Neuronal stem cell (in vitro differentiated cells): ENCODE measurements at regions not wholly inside any gene's neighbourhood (a gene's known extent, or its start where the extent isn't known, plus 50 kb on each side); places are given as distances from the start of the nearest gene placed in this dataset.

Experiments used
- DNase-seq: peaks from one replicate; pipeline ENCODE4 v3.0.0-alpha.2; 2013; ENCODE audit warnings: low spot score
- H2AFZ ChIP-seq: one replicate; pipeline ENCODE4 v1.6.1; 2013; ENCODE audit warnings: mild to moderate bottlenecking, low read length, inconsistent platforms
- H2AK5ac ChIP-seq: 2 replicates; pipeline ENCODE4 v1.6.1; 2013; ENCODE audit warnings: low read depth, mild to moderate bottlenecking, inconsistent platforms, low read length, moderate library complexity, mixed read lengths
- H2BK120ac ChIP-seq: 2 replicates; pipeline ENCODE4 v1.6.1; 2013; ENCODE audit warnings: low read depth, mild to moderate bottlenecking, inconsistent platforms, low read length, moderate library complexity, mixed read lengths
- H2BK12ac ChIP-seq: one replicate; pipeline ENCODE4 v1.6.1; 2013; ENCODE audit warnings: low read length, inconsistent platforms
- H2BK15ac ChIP-seq: 2 replicates; pipeline ENCODE4 v1.6.1; 2013; ENCODE audit warnings: mild to moderate bottlenecking, low read length, inconsistent platforms, mixed read lengths
- H2BK5ac ChIP-seq: one replicate; pipeline ENCODE4 v1.6.1; 2013; ENCODE audit warnings: inconsistent platforms, mild to moderate bottlenecking, low read length, moderate library complexity
- H3K14ac ChIP-seq: one replicate; pipeline ENCODE4 v1.6.1; 2013; ENCODE audit warnings: low read length, inconsistent platforms
- H3K18ac ChIP-seq: 2 replicates; pipeline ENCODE4 v1.6.1; 2013; ENCODE audit warnings: low read length, inconsistent platforms
- H3K23ac ChIP-seq: 2 replicates; pipeline ENCODE4 v1.6.1; 2013; ENCODE audit warnings: low read depth, mild to moderate bottlenecking, mixed read lengths, low read length, inconsistent platforms; ENCODE audit not compliant: poor library complexity
- H3K27ac ChIP-seq: replicated peaks from 3 replicates; pipeline ENCODE4 v1.5.1; 2013; ENCODE audit warnings: low read length, inconsistent platforms
- H3K27me3 ChIP-seq, 3 experiments: 2 replicates each; pipeline ENCODE4 v1.6.1; 2013; ENCODE audit warnings: low read length in 3 of 3, mild to moderate bottlenecking in 2 of 3, inconsistent platforms in 1 of 3, low read depth in 1 of 3, mixed read lengths in 1 of 3, moderate library complexity in 1 of 3; ENCODE audit not compliant: control insufficient read depth in 3 of 3, insufficient read depth in 3 of 3
- H3K36me3 ChIP-seq, 2 donors: replicated peaks in 1 of 2; 2 replicates each; pipeline ENCODE4 v1.6.1; 2013; ENCODE audit warnings: low read length in 2 of 2; ENCODE audit not compliant: control insufficient read depth in 2 of 2, insufficient read depth in 2 of 2
- H3K4ac ChIP-seq: 2 replicates; pipeline ENCODE4 v1.6.1; 2013; ENCODE audit warnings: inconsistent platforms, mild to moderate bottlenecking, low read length, moderate library complexity
- H3K4me1 ChIP-seq, 2 donors: 1 replicate in 1 of 2; 2 replicates in 1 of 2; pipeline ENCODE4 v1.6.1; 2013; ENCODE audit warnings: low read length in 2 of 2, low read depth in 1 of 2; ENCODE audit not compliant: control insufficient read depth in 2 of 2, insufficient read depth in 1 of 2
- H3K4me2 ChIP-seq: one replicate; pipeline ENCODE4 v1.6.1; 2013; ENCODE audit warnings: mild to moderate bottlenecking, low read length, inconsistent platforms; ENCODE audit not compliant: insufficient read depth, poor library complexity, severe bottlenecking
- H3K4me3 ChIP-seq, 2 donors: 2 replicates each; pipeline ENCODE4 v1.5.1; 2013; ENCODE audit warnings: low read length in 2 of 2, mild to moderate bottlenecking in 2 of 2, inconsistent platforms in 1 of 2, moderate library complexity in 1 of 2
- H3K79me1 ChIP-seq: one replicate; pipeline ENCODE4 v1.6.1; 2013; ENCODE audit warnings: low read depth, mild to moderate bottlenecking, inconsistent platforms, low read length, moderate library complexity
- H3K9ac ChIP-seq: one replicate; pipeline ENCODE4 v1.6.1; 2013; ENCODE audit warnings: mild to moderate bottlenecking, low read depth, low read length, inconsistent platforms; ENCODE audit not compliant: poor library complexity
- H3K9me3 ChIP-seq, 2 donors: replicated peaks in 1 of 2; 2 replicates each; pipeline versions ENCODE3 to v1.6.1; 2013; ENCODE audit warnings: low read length in 2 of 2, mild to moderate bottlenecking in 2 of 2, inconsistent platforms in 1 of 2, low read depth in 1 of 2, mixed read lengths in 1 of 2, moderate library complexity in 1 of 2; ENCODE audit not compliant: control insufficient read depth in 2 of 2, insufficient read depth in 1 of 2
- H4K8ac ChIP-seq: one replicate; pipeline ENCODE4 v1.6.1; 2013; ENCODE audit warnings: low read depth, mild to moderate bottlenecking, inconsistent platforms, low read length, moderate library complexity
- H4K91ac ChIP-seq: one replicate; pipeline ENCODE4 v1.6.1; 2013; ENCODE audit warnings: low read length, low read depth, mild to moderate bottlenecking, inconsistent platforms; ENCODE audit not compliant: poor library complexity
- WGBS, 2 donors: extraction: QIAGEN DNeasy Blood & Tissue Kit; methylation state at CpG; one replicate each; pipeline ENCODE4 v1.1.7; 2013; ENCODE audit warnings: missing lambda C conversion rate in 2 of 2, mixed read lengths in 1 of 2; ENCODE audit not compliant: insufficient read length in 2 of 2, insufficient replicate concordance in 1 of 2; ENCODE audit errors: extremely low coverage in 2 of 2; 5-methylcytosine and 5-hydroxymethylcytosine counted together

DNA sequence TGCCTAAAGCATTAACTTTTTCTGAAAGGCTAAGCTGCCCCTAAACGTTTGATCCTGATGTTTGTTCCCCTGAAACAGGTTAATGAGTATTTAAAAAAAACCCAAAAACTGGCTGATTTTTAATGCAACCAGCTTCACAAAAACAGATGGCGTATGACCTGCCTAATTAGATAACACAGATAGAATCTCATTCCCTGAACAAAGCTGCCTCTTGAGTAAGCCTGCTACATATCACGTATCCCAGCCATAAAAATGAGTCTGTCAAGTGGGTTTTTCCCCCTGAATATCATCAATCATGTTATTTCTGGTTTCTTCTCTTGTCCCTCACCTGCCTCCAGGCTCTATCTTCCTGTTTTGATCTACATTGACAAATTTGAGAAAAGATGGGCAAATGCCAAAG, 154.2 kb upstream of the FAM9B start:
- Histone ChIP-seq H3K4me3 (no peak overlapping the region), H2BK15ac (no peak overlapping the region), H3K4me1 (no peaks in the 10 kb centered on the region), H2AFZ (no peak overlapping the region), H3K4ac (no peak overlapping the region), H3K36me3 (no peaks in the 10 kb centered on the region), H3K9me3 (no peaks in the 10 kb centered on the region), H2BK120ac (no peak overlapping the region), H4K91ac (no peak overlapping the region), H3K27me3 (peaks cover 0 to 5% (median 0%) of the 10 kb centered on the region in 3 experiments), H2BK12ac (no peak overlapping the region), H3K79me1 (no peaks in the 10 kb centered on the region), H3K4me2 (no peak overlapping the region), H2BK5ac (no peak overlapping the region), H2AK5ac (no peak overlapping the region), H4K8ac (no peak overlapping the region), H3K23ac (no peak overlapping the region), H3K14ac (no peak overlapping the region), H3K18ac (no peak overlapping the region), H3K9ac (no peak overlapping the region), H3K27ac (no peak overlapping the region)
- WGBS, 2 donors, result no CpG with 5 or more reads among the region's 3 CpGs
- DNase-seq, result no peak

GRCh38 chrX:9189286-9189685, 155.4 kb upstream of the FAM9B start:
- Histone ChIP-seq H3K79me1 (no peaks in the 10 kb centered on the region), H2BK120ac (no peak overlapping the region), H3K14ac (no peak overlapping the region), H2AK5ac (no peak overlapping the region), H3K9me3 (no peaks in the 10 kb centered on the region), H4K91ac (no peak overlapping the region), H3K18ac (no peak overlapping the region), H3K4ac (no peak overlapping the region), H2BK15ac (no peak overlapping the region), H2AFZ (no peak overlapping the region), H3K23ac (no peak overlapping the region), H3K4me1 (no peaks in the 10 kb centered on the region), H3K27me3 (peaks cover 0 to 5% (median 0%) of the 10 kb centered on the region in 3 experiments), H3K4me2 (no peak overlapping the region), H2BK12ac (no peak overlapping the region), H3K9ac (no peak overlapping the region), H3K4me3 (no peak overlapping the region), H2BK5ac (no peak overlapping the region), H3K27ac (no peak overlapping the region), H3K36me3 (no peaks in the 10 kb centered on the region), H4K8ac (no peak overlapping the region)
- DNase-seq, result no peak
- no CpG with 5 or more reads among the region's 9 CpGs for WGBS, 2 donors

GRCh38 chrX:9191392-9191791, 157.5 kb upstream of the FAM9B start:
- Histone ChIP-seq H2BK5ac (no peak overlapping the region), H3K79me1 (no peaks in the 10 kb centered on the region), H3K27ac (no peak overlapping the region), H3K9ac (no peak overlapping the region), H3K4ac (no peak overlapping the region), H2AK5ac (no peak overlapping the region), H2BK15ac (no peak overlapping the region), H2BK120ac (no peak overlapping the region), H3K9me3 (no peaks in the 10 kb centered on the region), H4K91ac (no peak overlapping the region), H4K8ac (no peak overlapping the region), H3K27me3 (peaks cover 0 to 5% (median 0%) of the 10 kb centered on the region in 3 experiments), H3K18ac (no peak overlapping the region), H3K4me3 (no peak overlapping the region), H3K36me3 (no peaks in the 10 kb centered on the region), H3K4me2 (no peak overlapping the region), H3K4me1 (no peaks in the 10 kb centered on the region), H3K14ac (no peak overlapping the region), H2AFZ (no peak overlapping the region), H2BK12ac (no peak overlapping the region), H3K23ac (no peak overlapping the region)
- no peak for DNase-seq
- WGBS, 2 donors, result no CpG with 5 or more reads among the region's 5 CpGs

- no peak for DNase-seq
- no peak overlapping the region for H3K4ac ChIP-seq
- H4K8ac ChIP-seq, result no peak overlapping the region
- H4K91ac ChIP-seq, result no peak overlapping the region
- H3K14ac ChIP-seq, result no peak overlapping the region
- no peaks in the 10 kb centered on the region for H3K4me1 ChIP-seq
- no peak overlapping the region for H2BK120ac ChIP-seq
- H3K9ac ChIP-seq, result no peak overlapping the region
- no peak overlapping the region for H3K4me3 ChIP-seq
- no peaks in the 10 kb centered on the region for H3K36me3 ChIP-seq
- no peak overlapping the region for H2BK15ac ChIP-seq
- H3K79me1 ChIP-seq, result no peaks in the 10 kb centered on the region
- peaks cover 0 to 4% (median 0%) of the 10 kb centered on the region in 3 experiments for H3K27me3 ChIP-seq
- no peak overlapping the region for H2BK5ac ChIP-seq
- no peaks in the 10 kb centered on the region for H3K9me3 ChIP-seq
- H3K4me2 ChIP-seq, result no peak overlapping the region
- no peak overlapping the region for H3K27ac ChIP-seq
- H2BK12ac ChIP-seq, result no peak overlapping the region
- whole genome bisulfite sequencing, 2 donors, result no CpG with 5 or more reads among the region's 4 CpGs
- no peak overlapping the region for H3K18ac ChIP-seq
- no peak overlapping the region for H2AFZ ChIP-seq
- no peak overlapping the region for H3K23ac ChIP-seq
- H2AK5ac ChIP-seq, result no peak overlapping the region
Measured at GRCh38 chrX:9195199-9195880, 161.4 kb upstream of the FAM9B start.
